BLaER1 (cell line): ENCODE measurements at regions not wholly inside any gene's neighbourhood (a gene's known extent, or its start where the extent isn't known, plus 50 kb on each side); places are given as distances from the start of the nearest gene placed in this dataset.
A peak's percentile ranks its signal among the peaks of the same experiment; 100 is the strongest.

ENCODE experiments used
- H3K27ac ChIP-seq: shearing (Covaris generic); formaldehyde crosslinking; 2 replicates; pipeline ENCODE4 v1.8.1; 2022
- H3K27me3 ChIP-seq: shearing (Covaris generic); formaldehyde crosslinking; 2 replicates; pipeline ENCODE4 v1.8.1; 2022
- H3K36me3 ChIP-seq: shearing (Covaris generic); formaldehyde crosslinking; 2 replicates; pipeline ENCODE4 v1.8.1; 2022
- H3K4me1 ChIP-seq: shearing (Covaris generic); formaldehyde crosslinking; 2 replicates; pipeline ENCODE4 v1.8.1; 2022
- H3K4me2 ChIP-seq: shearing (Covaris generic); formaldehyde crosslinking; 2 replicates; pipeline ENCODE4 v1.8.1; 2022
- H3K4me3 ChIP-seq: shearing (Covaris generic); formaldehyde crosslinking; 2 replicates; pipeline ENCODE4 v1.8.1; 2022
- H3K9ac ChIP-seq: shearing (Covaris generic); formaldehyde crosslinking; 2 replicates; pipeline ENCODE4 v1.8.1; 2022
- H3K9me3 ChIP-seq: shearing (Covaris generic); formaldehyde crosslinking; 2 replicates; pipeline ENCODE4 v1.8.1; 2022
- H4K20me1 ChIP-seq: shearing (Covaris generic); formaldehyde crosslinking; 2 replicates; pipeline ENCODE4 v1.8.1; 2022
- Cebpa-rat ChIP-seq: shearing (Covaris generic); IDR thresholded peaks from 2 replicates; pipeline ENCODE4 v1.8.1; 2022

- H4K20me1 ChIP-seq = no peaks in the 10 kb centered on the region
- H3K4me3 ChIP-seq = no peak overlapping the region
- H3K4me2 ChIP-seq = no peak overlapping the region
- H3K36me3 ChIP-seq = no peaks in the 10 kb centered on the region
- no peaks in the 10 kb centered on the region for H3K27me3 ChIP-seq
- no peak for TF ChIP-seq Cebpa-rat
- H3K9me3 ChIP-seq = peaks cover 22% of the 10 kb centered on the region
- H3K27ac ChIP-seq = no peak overlapping the region
- no peak overlapping the region for H3K9ac ChIP-seq
- no peaks in the 10 kb centered on the region; the same call in 1 of the 2 replicates for H3K4me1 ChIP-seq
These were observed 212.3 kb upstream of the BCOR start for GRCh38 chrX:40310016-40310415.

DNA sequence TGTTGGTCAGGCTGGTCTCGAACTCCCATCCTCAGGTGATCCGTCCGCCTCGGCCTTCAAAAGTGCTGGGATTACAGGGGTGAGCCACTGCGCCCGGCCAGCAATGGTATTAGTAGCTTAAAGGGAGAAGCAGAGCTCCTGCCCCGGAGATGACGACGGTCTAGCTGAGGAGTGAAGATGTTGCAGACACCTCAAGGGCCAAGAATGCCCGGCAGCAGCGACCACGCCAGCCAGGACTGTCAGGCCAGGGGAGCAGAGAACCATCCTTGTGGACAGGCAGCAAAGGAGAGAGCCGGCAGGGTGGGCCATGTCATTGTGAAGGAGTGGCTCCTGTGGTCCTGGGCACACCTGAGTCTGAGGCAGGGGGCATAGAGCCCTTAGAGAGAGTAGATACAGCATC, 210.1 kb upstream of the BCOR start:
- H3K9ac ChIP-seq = no peak overlapping the region
- no peak for TF ChIP-seq Cebpa-rat
- no peaks in the 10 kb centered on the region for H3K36me3 ChIP-seq

GRCh38 chrX:40304115-40304514, 206.4 kb upstream of the BCOR start:
- Histone ChIP-seq H3K9me3 (peaks cover 7% of the 10 kb centered on the region; the same call in 1 of the 2 replicates), H3K9ac (no peak overlapping the region), H3K27ac (peak overlapping the region; percentile 11; the same call in 1 of the 2 replicates), H3K4me2 (peak overlapping the region; percentile 61), H3K4me3 (no peak overlapping the region), H3K27me3 (no peaks in the 10 kb centered on the region), H4K20me1 (no peaks in the 10 kb centered on the region), H3K36me3 (no peaks in the 10 kb centered on the region), H3K4me1 (peaks cover 24% of the 10 kb centered on the region)
- no peak for TF ChIP-seq Cebpa-rat

More for the DNA sequence above, 210.1 kb upstream of the BCOR start:
- Histone ChIP-seq H4K20me1 (no peaks in the 10 kb centered on the region), H3K27ac (no peak overlapping the region), H3K4me1 (peaks cover 20% of the 10 kb centered on the region), H3K4me2 (no peak overlapping the region), H3K9me3 (peaks cover 7% of the 10 kb centered on the region; the same call in 1 of the 2 replicates), H3K27me3 (no peaks in the 10 kb centered on the region), H3K4me3 (no peak overlapping the region)

DNA sequence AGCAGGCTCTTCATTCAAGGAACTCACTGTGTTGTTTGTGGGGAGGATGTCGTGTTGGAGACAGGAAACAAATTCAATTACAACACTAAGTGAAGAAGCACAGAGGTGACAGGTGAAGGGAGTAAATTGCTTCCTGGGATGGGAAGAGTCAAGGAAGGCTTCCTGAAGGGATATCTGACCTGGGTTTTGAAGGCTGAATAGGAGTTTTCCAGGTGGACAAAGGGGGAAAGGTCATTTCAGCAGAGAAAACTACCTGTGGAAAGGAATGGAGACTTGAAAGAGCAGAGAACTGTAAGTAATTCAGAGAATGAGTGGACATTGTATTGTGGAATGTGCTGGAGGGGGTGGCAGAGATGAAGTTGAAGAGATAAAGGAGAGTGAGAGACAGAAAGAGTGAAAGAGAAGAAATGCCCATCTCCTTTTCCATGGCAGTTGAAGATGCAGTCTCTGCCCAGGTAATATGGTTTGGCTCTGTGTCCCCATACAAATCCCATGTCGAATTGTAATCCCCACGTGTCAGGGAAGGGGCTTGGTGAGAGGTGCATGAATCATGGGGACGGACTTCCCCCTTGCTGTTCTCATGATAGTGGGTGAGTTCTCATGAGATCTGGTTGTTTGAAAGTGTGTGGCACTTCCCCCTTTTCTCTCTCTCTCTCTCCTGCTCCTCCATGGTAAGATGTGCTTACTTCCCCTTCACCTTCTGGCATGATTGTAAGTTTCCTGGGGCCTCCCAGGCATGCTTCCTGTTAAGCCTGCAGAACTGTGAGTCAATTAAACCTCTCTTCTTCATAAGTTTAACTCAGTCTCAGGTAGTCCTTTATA, 205.7 kb upstream of the BCOR start:
- Histone ChIP-seq H3K4me2 (peak overlapping the region; percentile 61), H3K9me3 (peaks cover 7% of the 10 kb centered on the region; the same call in 1 of the 2 replicates), H3K4me1 (peaks cover 30% of the 10 kb centered on the region), H3K9ac (no peak overlapping the region), H4K20me1 (no peaks in the 10 kb centered on the region), H3K27ac (peak overlapping the region; percentile 18), H3K27me3 (no peaks in the 10 kb centered on the region), H3K4me3 (no peak overlapping the region), H3K36me3 (no peaks in the 10 kb centered on the region)
- TF ChIP-seq Cebpa-rat = no peak

GRCh38 chrX:40300286-40300890, 202.6 kb upstream of the BCOR start:
- H3K4me3 ChIP-seq = no peak overlapping the region
- no peaks in the 10 kb centered on the region for H4K20me1 ChIP-seq
- TF ChIP-seq Cebpa-rat = no peak
- no peak overlapping the region for H3K9ac ChIP-seq
- H3K4me1 ChIP-seq = peaks cover 30% of the 10 kb centered on the region
- H3K4me2 ChIP-seq = no peak overlapping the region
- no peaks in the 10 kb centered on the region for H3K36me3 ChIP-seq
- H3K9me3 ChIP-seq = no peaks in the 10 kb centered on the region
- H3K27ac ChIP-seq = no peak overlapping the region
- H3K27me3 ChIP-seq = no peaks in the 10 kb centered on the region

- Histone ChIP-seq H4K20me1 (no peaks in the 10 kb centered on the region), H3K4me1 (peaks cover 28% of the 10 kb centered on the region), H3K9ac (no peak overlapping the region), H3K9me3 (no peaks in the 10 kb centered on the region), H3K27me3 (no peaks in the 10 kb centered on the region), H3K36me3 (no peaks in the 10 kb centered on the region), H3K27ac (no peak overlapping the region), H3K4me2 (peak overlapping the region; percentile 35; the same call in 1 of the 2 replicates), H3K4me3 (no peak overlapping the region)
- no peak for TF ChIP-seq Cebpa-rat
These were observed 201.9 kb upstream of the BCOR start for GRCh38 chrX:40299641-40300046.

- Histone ChIP-seq H4K20me1 (no peaks in the 10 kb centered on the region), H3K4me1 (peaks cover 19% of the 10 kb centered on the region), H3K4me3 (no peak overlapping the region), H3K36me3 (no peaks in the 10 kb centered on the region), H3K9ac (no peak overlapping the region), H3K9me3 (no peaks in the 10 kb centered on the region), H3K27me3 (no peaks in the 10 kb centered on the region), H3K4me2 (peak overlapping the region; percentile 35), H3K27ac (no peak overlapping the region)
- no peak for TF ChIP-seq Cebpa-rat
These were observed 201.1 kb upstream of the BCOR start for GRCh38 chrX:40298572-40299479.

GRCh38 chrX:40298069-40298468, 200.3 kb upstream of the BCOR start:
- Histone ChIP-seq H3K4me2 (no peak overlapping the region), H3K9me3 (no peaks in the 10 kb centered on the region), H3K27ac (no peak overlapping the region), H3K36me3 (no peaks in the 10 kb centered on the region), H3K27me3 (no peaks in the 10 kb centered on the region), H3K9ac (no peak overlapping the region), H3K4me3 (no peak overlapping the region), H3K4me1 (peaks cover 12% of the 10 kb centered on the region), H4K20me1 (no peaks in the 10 kb centered on the region)
- TF ChIP-seq Cebpa-rat = no peak

DNA sequence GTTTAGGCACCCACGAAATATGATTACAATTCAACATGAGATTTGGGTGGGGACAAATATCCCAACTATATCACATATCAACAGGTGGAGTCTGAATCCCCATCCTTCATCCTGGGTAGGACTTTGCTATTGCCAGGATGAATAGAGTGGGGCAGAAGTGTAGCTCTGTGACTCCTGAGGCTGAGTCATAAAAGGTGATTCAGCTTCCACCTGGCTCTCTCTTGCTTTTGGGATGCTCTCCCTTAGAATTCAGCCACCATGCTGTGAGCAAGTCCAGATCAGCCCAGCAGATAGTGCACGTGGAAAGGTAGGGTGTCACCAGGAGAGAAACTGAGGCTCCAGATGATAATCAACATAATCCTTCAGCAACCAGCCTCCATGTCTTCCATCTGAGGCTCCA, 193.8 kb upstream of the BCOR start:
- no peaks in the 10 kb centered on the region for H3K27me3 ChIP-seq
- no peak overlapping the region for H3K4me3 ChIP-seq
- H3K27ac ChIP-seq = no peak overlapping the region
- peaks cover 10% of the 10 kb centered on the region for H3K4me1 ChIP-seq
- H4K20me1 ChIP-seq = no peaks in the 10 kb centered on the region
- H3K9me3 ChIP-seq = peaks cover 35% of the 10 kb centered on the region
- H3K4me2 ChIP-seq = no peak overlapping the region
- H3K9ac ChIP-seq = no peak overlapping the region
- no peaks in the 10 kb centered on the region for H3K36me3 ChIP-seq
- TF ChIP-seq Cebpa-rat = no peak

DNA sequence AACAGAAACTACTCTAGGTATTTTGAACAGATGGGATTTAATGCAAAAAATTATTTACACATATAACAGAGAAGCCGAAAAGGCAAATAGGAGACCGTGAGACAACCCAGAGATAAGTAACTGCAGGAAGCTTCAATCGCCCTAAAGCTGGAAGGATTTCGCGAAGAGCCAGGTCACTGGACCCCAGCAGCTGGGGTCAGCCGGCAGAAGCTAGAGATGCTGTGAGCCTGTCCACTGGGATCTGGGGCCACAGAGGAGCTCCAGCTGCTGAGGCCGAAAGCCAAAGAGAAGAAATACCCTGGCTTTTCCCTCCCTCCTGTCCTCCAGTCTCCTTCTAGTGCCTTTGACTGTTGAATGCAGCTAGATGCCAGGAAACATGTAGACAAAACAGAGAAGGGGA, 192.8 kb upstream of the BCOR start:
- Histone ChIP-seq H3K36me3 (no peaks in the 10 kb centered on the region), H4K20me1 (no peaks in the 10 kb centered on the region), H3K4me1 (peaks cover 19% of the 10 kb centered on the region), H3K9me3 (peaks cover 43% of the 10 kb centered on the region), H3K4me3 (no peak overlapping the region), H3K27me3 (no peaks in the 10 kb centered on the region), H3K27ac (no peak overlapping the region), H3K4me2 (no peak overlapping the region), H3K9ac (no peak overlapping the region)
- TF ChIP-seq Cebpa-rat = no peak
